ENCODE measurements at regions not wholly inside any gene's neighbourhood (a gene's known extent, or its start where the extent isn't known, plus 50 kb on each side); places are given as distances from the start of the nearest gene placed in this dataset.

DNA sequence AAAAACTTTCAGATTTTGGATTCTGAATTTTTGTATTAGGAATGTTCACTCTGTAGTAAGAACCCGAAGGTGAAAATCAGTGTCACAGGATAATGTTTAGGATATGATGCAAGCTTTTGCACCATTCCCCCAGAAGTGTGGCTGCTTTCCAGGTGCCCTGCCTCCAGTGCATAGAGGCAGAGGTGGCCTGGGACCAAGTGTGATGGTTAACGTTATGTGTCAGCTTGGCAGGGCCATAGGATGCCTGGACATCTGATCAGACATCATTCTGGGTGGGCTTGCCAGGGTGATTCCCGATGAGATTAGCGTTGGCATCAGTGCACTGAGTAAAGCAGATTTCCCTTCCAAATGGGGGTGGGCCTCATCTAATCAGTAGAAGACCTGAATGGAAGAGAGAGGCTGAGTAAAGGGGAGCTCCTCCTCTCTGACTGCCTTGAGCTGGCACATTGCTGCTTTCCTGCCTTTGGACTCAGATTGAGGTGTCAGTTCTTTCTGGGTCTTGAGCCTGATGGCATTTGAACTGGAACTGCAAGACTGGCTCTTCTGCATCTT, 177.4 kb upstream of the HS6ST1 start:
- TF ChIP-seq CTCF (IDR thresholded peaks at IDR 0.05; ENCODE audit: insufficient read depth, low read length), result no peak
- no peak overlapping the region for H3K4me3 ChIP-seq (ENCODE audit: low read depth, low read length)
- DNase-seq (ENCODE audit: low read depth), result peak; percentile 36

DNA sequence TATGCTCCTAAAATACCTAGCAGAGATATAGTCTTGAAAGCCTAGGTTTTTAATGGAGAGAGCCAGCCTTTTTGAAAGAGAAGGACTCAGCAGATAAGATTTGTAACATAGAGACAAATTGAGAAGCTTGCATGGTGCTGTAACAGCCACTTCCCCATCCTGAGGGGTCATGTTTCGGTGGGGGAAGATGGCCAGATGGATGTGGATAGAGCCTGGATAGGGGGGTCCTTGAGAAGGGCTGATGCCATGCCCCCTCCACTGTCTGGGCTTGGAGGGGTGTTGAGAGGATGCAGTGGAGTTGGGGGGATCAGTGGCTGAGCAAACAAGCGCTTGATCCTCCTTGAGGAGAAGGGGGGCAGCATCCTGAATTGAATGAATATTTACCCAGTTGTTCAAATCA, 178.0 kb upstream of the HS6ST1 start:
- no peak for TF ChIP-seq CTCF (IDR thresholded peaks at IDR 0.05; ENCODE audit: insufficient read depth, low read length)
- no peak for DNase-seq (ENCODE audit: low read depth)
- no peak overlapping the region for H3K4me3 ChIP-seq (ENCODE audit: low read depth, low read length)

DNA sequence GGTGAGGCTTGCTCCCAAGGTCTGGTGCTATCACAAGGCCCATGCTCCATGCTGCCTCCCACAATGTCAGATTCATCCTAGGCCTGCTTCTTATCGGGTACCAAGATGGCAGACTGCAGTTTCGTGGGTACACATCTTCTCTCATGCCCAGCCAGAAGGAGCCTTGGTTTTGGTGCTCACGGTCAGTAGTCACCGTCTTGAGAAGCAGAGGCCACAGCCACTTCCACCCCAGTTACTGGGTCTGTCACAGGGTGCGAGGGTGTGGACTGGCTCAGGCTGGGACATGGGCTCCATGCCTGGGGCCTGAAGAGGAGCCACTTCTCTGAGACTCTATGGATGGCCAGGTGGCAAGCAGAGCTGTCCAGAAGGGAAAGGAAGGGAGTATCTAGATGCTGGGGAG, 178.8 kb upstream of the HS6ST1 start:
- no peak for DNase-seq (ENCODE audit: low read depth)
- no peak for TF ChIP-seq CTCF (IDR thresholded peaks at IDR 0.05; ENCODE audit: insufficient read depth, low read length)
- H3K4me3 ChIP-seq (ENCODE audit: low read depth, low read length), result no peak overlapping the region

DNA sequence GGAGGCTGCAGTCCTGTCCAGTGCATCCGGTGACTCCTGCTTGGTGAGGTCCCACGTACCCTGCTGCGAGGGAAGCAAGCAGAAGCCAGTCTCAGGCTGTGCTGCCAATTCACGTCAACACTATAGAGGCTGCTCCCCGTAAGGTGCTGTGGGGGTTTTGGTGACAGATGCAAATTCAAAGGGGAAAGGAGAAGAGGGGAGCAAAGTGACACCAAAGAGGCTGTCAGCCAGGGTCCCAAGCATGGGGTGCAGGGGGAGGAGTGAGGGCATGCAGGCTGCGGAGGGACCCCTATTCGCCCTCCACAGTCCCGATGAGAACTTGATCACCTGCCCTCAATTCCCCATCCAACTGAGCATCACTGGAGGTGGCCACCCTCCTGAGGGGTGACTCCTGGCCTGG, 179.4 kb upstream of the HS6ST1 start:
- no peak for DNase-seq (ENCODE audit: low read depth)
- no peak overlapping the region for H3K4me3 ChIP-seq (ENCODE audit: low read depth, low read length)
- TF ChIP-seq CTCF (IDR thresholded peaks at IDR 0.05; ENCODE audit: insufficient read depth, low read length), result no peak

- no peak for DNase-seq (ENCODE audit: low read depth)
- no peak for TF ChIP-seq CTCF (IDR thresholded peaks at IDR 0.05; ENCODE audit: insufficient read depth, low read length)
- no peak overlapping the region for H3K4me3 ChIP-seq (ENCODE audit: low read depth, low read length)
Measured at GRCh38 chr2:128498589-128498988, 179.9 kb upstream of the HS6ST1 start.

- TF ChIP-seq CTCF (IDR thresholded peaks at IDR 0.05; ENCODE audit: insufficient read depth, low read length), result no peak
- H3K4me3 ChIP-seq (ENCODE audit: low read depth, low read length), result no peak overlapping the region
- no peak for DNase-seq (ENCODE audit: low read depth)
Measured at GRCh38 chr2:128499367-128500137, 180.9 kb upstream of the HS6ST1 start.

Data from fibroblast of the aortic adventitia (primary cell).